T-helper 1 cell treated with Interleukin-12 subunit alpha and Interleukin-12 subunit beta and Interleukin-4 antibody, amounts not matched to agents 30 μg/mL and 1 μg/mL, for 36 hours (primary cell): ENCODE measurements at regions not wholly inside any gene's neighbourhood (a gene's known extent, or its start where the extent isn't known, plus 50 kb on each side); places are given as distances from the start of the nearest gene placed in this dataset.

ENCODE experiments used
- H3K27ac Mint-ChIP-seq: one replicate; pipeline ENCODE4 v1.8.0; 2021; ENCODE audit warnings: mild to moderate bottlenecking, mixed read lengths
- H3K27me3 Mint-ChIP-seq: one replicate; pipeline ENCODE4 v1.8.0; 2021; ENCODE audit warnings: low read depth, mixed read lengths
- H3K36me3 Mint-ChIP-seq: one replicate; pipeline ENCODE4 v1.8.0; 2021; ENCODE audit warnings: low read depth, mixed read lengths
- H3K4me1 Mint-ChIP-seq: one replicate; pipeline ENCODE4 v1.8.0; 2021; ENCODE audit warnings: low read depth, mixed read lengths
- H3K4me3 Mint-ChIP-seq: one replicate; pipeline ENCODE4 v1.8.0; 2021; ENCODE audit warnings: mild to moderate bottlenecking, moderate library complexity, mixed read lengths
- H3K9me3 Mint-ChIP-seq: one replicate; pipeline ENCODE4 v1.8.0; 2021; ENCODE audit warnings: mixed read lengths

- Mint-ChIP-seq H3K4me1 (no peaks in the 10 kb centered on the region), H3K27me3 (no peaks in the 10 kb centered on the region), H3K27ac (no peak overlapping the region), H3K9me3 (no peaks in the 10 kb centered on the region), H3K36me3 (no peaks in the 10 kb centered on the region), H3K4me3 (no peak overlapping the region)
Observed at GRCh38 chr10:28845009-28845682, 167.8 kb downstream of the BAMBI start.

- Mint-ChIP-seq H3K4me1 (no peaks in the 10 kb centered on the region), H3K27me3 (peaks cover 3% of the 10 kb centered on the region), H3K36me3 (no peaks in the 10 kb centered on the region), H3K4me3 (no peak overlapping the region), H3K9me3 (no peaks in the 10 kb centered on the region), H3K27ac (no peak overlapping the region)
Observed at GRCh38 chr10:28849309-28849708, 172.0 kb downstream of the BAMBI start.

- Mint-ChIP-seq H3K4me1 (no peaks in the 10 kb centered on the region), H3K27ac (no peak overlapping the region), H3K4me3 (no peak overlapping the region)
Observed at GRCh38 chr10:28849821-28850220, 172.5 kb downstream of the BAMBI start.

GRCh38 chr10:28850784-28851183 is 173.5 kb downstream of the BAMBI start:
- Mint-ChIP-seq H3K27me3 (peaks cover 3% of the 10 kb centered on the region), H3K27ac (no peak overlapping the region), H3K9me3 (no peaks in the 10 kb centered on the region), H3K36me3 (no peaks in the 10 kb centered on the region), H3K4me1 (no peaks in the 10 kb centered on the region), H3K4me3 (no peak overlapping the region)

More at GRCh38 chr10:28849821-28850220, 172.5 kb downstream of the BAMBI start:
- H3K27me3 Mint-ChIP-seq, result peaks cover 3% of the 10 kb centered on the region
- H3K36me3 Mint-ChIP-seq, result no peaks in the 10 kb centered on the region
- H3K9me3 Mint-ChIP-seq, result no peaks in the 10 kb centered on the region

- Mint-ChIP-seq H3K27ac (no peak overlapping the region), H3K4me1 (no peaks in the 10 kb centered on the region), H3K9me3 (no peaks in the 10 kb centered on the region), H3K27me3 (peaks cover 3% of the 10 kb centered on the region), H3K4me3 (no peak overlapping the region), H3K36me3 (no peaks in the 10 kb centered on the region)
Observed at GRCh38 chr10:28853195-28853594, 175.9 kb downstream of the BAMBI start.

GRCh38 chr10:28857164-28857563 is 179.8 kb downstream of the BAMBI start:
- no peak overlapping the region for H3K27ac Mint-ChIP-seq
- H3K27me3 Mint-ChIP-seq, result peaks cover 3% of the 10 kb centered on the region
- H3K4me3 Mint-ChIP-seq, result no peak overlapping the region
- H3K36me3 Mint-ChIP-seq, result no peaks in the 10 kb centered on the region
- no peaks in the 10 kb centered on the region for H3K4me1 Mint-ChIP-seq
- peaks cover 3% of the 10 kb centered on the region for H3K9me3 Mint-ChIP-seq

- Mint-ChIP-seq H3K9me3 (peaks cover 3% of the 10 kb centered on the region), H3K27me3 (peaks cover under 1% of the 10 kb centered on the region), H3K27ac (no peak overlapping the region), H3K4me3 (no peak overlapping the region), H3K36me3 (no peaks in the 10 kb centered on the region), H3K4me1 (no peaks in the 10 kb centered on the region)
Observed at GRCh38 chr10:28858646-28859045, 181.3 kb downstream of the BAMBI start.

GRCh38 chr10:28859791-28860190 is 182.5 kb downstream of the BAMBI start:
- Mint-ChIP-seq H3K27ac (no peak overlapping the region), H3K9me3 (peaks cover 3% of the 10 kb centered on the region), H3K4me3 (no peak overlapping the region), H3K4me1 (no peaks in the 10 kb centered on the region), H3K27me3 (no peaks in the 10 kb centered on the region), H3K36me3 (no peaks in the 10 kb centered on the region)

GRCh38 chr10:28862219-28862618 is 184.9 kb downstream of the BAMBI start:
- no peak overlapping the region for H3K27ac Mint-ChIP-seq
- no peaks in the 10 kb centered on the region for H3K27me3 Mint-ChIP-seq
- H3K9me3 Mint-ChIP-seq, result peaks cover 3% of the 10 kb centered on the region
- no peak overlapping the region for H3K4me3 Mint-ChIP-seq
- no peaks in the 10 kb centered on the region for H3K4me1 Mint-ChIP-seq
- no peaks in the 10 kb centered on the region for H3K36me3 Mint-ChIP-seq

- no peak overlapping the region for H3K27ac Mint-ChIP-seq
- no peaks in the 10 kb centered on the region for H3K36me3 Mint-ChIP-seq
- H3K27me3 Mint-ChIP-seq, result no peaks in the 10 kb centered on the region
- no peak overlapping the region for H3K4me3 Mint-ChIP-seq
- no peaks in the 10 kb centered on the region for H3K4me1 Mint-ChIP-seq
- H3K9me3 Mint-ChIP-seq, result no peaks in the 10 kb centered on the region
Observed at GRCh38 chr10:28869606-28870201, 192.4 kb downstream of the BAMBI start.

- H3K4me3 Mint-ChIP-seq, result no peak overlapping the region
- H3K36me3 Mint-ChIP-seq, result no peaks in the 10 kb centered on the region
- H3K27me3 Mint-ChIP-seq, result no peaks in the 10 kb centered on the region
- no peaks in the 10 kb centered on the region for H3K9me3 Mint-ChIP-seq
- no peaks in the 10 kb centered on the region for H3K4me1 Mint-ChIP-seq
- no peak overlapping the region for H3K27ac Mint-ChIP-seq
Observed at GRCh38 chr10:28871665-28872064, 194.3 kb downstream of the BAMBI start.

- H3K27me3 Mint-ChIP-seq, result no peaks in the 10 kb centered on the region
- H3K9me3 Mint-ChIP-seq, result no peaks in the 10 kb centered on the region
Observed at GRCh38 chr10:28872587-28873165, 195.4 kb downstream of the BAMBI start.

GRCh38 chr10:28873540-28873939 is 196.2 kb downstream of the BAMBI start:
- H3K4me1 Mint-ChIP-seq, result no peaks in the 10 kb centered on the region
- H3K27me3 Mint-ChIP-seq, result no peaks in the 10 kb centered on the region
- H3K4me3 Mint-ChIP-seq, result no peak overlapping the region
- no peaks in the 10 kb centered on the region for H3K9me3 Mint-ChIP-seq
- H3K27ac Mint-ChIP-seq, result no peak overlapping the region
- H3K36me3 Mint-ChIP-seq, result no peaks in the 10 kb centered on the region

More at GRCh38 chr10:28872587-28873165, 195.4 kb downstream of the BAMBI start:
- no peak overlapping the region for H3K4me3 Mint-ChIP-seq
- no peak overlapping the region for H3K27ac Mint-ChIP-seq
- no peaks in the 10 kb centered on the region for H3K36me3 Mint-ChIP-seq
- H3K4me1 Mint-ChIP-seq, result no peaks in the 10 kb centered on the region

- Mint-ChIP-seq H3K27ac (no peak overlapping the region), H3K4me3 (no peak overlapping the region), H3K4me1 (no peaks in the 10 kb centered on the region), H3K36me3 (no peaks in the 10 kb centered on the region), H3K9me3 (no peaks in the 10 kb centered on the region), H3K27me3 (no peaks in the 10 kb centered on the region)
Observed at GRCh38 chr10:28874210-28874609, 196.9 kb downstream of the BAMBI start.

- no peaks in the 10 kb centered on the region for H3K27me3 Mint-ChIP-seq
- H3K4me1 Mint-ChIP-seq, result no peaks in the 10 kb centered on the region
- H3K4me3 Mint-ChIP-seq, result no peak overlapping the region
- H3K27ac Mint-ChIP-seq, result no peak overlapping the region
- no peaks in the 10 kb centered on the region for H3K36me3 Mint-ChIP-seq
- H3K9me3 Mint-ChIP-seq, result no peaks in the 10 kb centered on the region
Observed at GRCh38 chr10:28875549-28876081, 198.3 kb downstream of the BAMBI start.
